GM19463 (cell line): ENCODE measurements at regions not wholly inside any gene's neighbourhood (a gene's known extent, or its start where the extent isn't known, plus 50 kb on each side); places are given as distances from the start of the nearest gene placed in this dataset.

Source experiments
- ATAC-seq: cut with Tn5 transposase; IDR thresholded peaks from one replicate; pipeline ENCODE4 v1.9.1; 2021; ENCODE audit warnings: mild to moderate bottlenecking, moderate library complexity; ENCODE audit not compliant: unreplicated experiment

GRCh38 chr15:75131269-75131643, 70.4 kb upstream of the C15orf39 start:
- ATAC-seq, result no peak

- ATAC-seq, result no peak
Observed at GRCh38 chr15:75134748-75135147, 66.9 kb upstream of the C15orf39 start.

GRCh38 chr15:75136118-75136517, 65.6 kb upstream of the C15orf39 start:
- no peak for ATAC-seq

- no peak for ATAC-seq
Observed at GRCh38 chr15:75136758-75137157, 64.9 kb upstream of the C15orf39 start.

GRCh38 chr15:75138016-75138999, 63.4 kb upstream of the C15orf39 start:
- ATAC-seq, result no peak

- ATAC-seq, result no peak
Observed at GRCh38 chr15:75140080-75140879, 61.4 kb upstream of the C15orf39 start.

- no peak for ATAC-seq
Observed at GRCh38 chr15:75142499-75142898, 59.2 kb upstream of the C15orf39 start.

- ATAC-seq, result no peak
Observed at GRCh38 chr15:75143738-75144334, 57.8 kb upstream of the C15orf39 start.

- no peak for ATAC-seq
Observed at GRCh38 chr15:75145027-75145841, 56.4 kb upstream of the C15orf39 start.

GRCh38 chr15:75148280-75148679, 53.4 kb upstream of the C15orf39 start:
- ATAC-seq, result no peak

- no peak for ATAC-seq
Observed at GRCh38 chr15:75149867-75150709, 51.6 kb upstream of the C15orf39 start.

- no peak for ATAC-seq
Observed at GRCh38 chr15:75151214-75152128, 50.2 kb upstream of the C15orf39 start.
